ENCODE measurements at regions not wholly inside any gene's neighbourhood (a gene's known extent, or its start where the extent isn't known, plus 50 kb on each side); places are given as distances from the start of the nearest gene placed in this dataset.

GRCh38 chr9:99478469-99479027 lies 256.5 kb downstream of the SEC61B start:
- TF ChIP-seq CTCF (IDR thresholded peaks at IDR 0.05) (no peak), EP300 (IDR thresholded peaks at IDR 0.05) (no peak), POLR2A (IDR thresholded peaks at IDR 0.05) (no peak)
